22Rv1 (cell line): ENCODE measurements at regions not wholly inside any gene's neighbourhood (a gene's known extent, or its start where the extent isn't known, plus 50 kb on each side); places are given as distances from the start of the nearest gene placed in this dataset.

Experiments
- H3K27ac ChIP-seq: fragments of 450-650 bp; 2 replicates; pipeline ENCODE4 v1.5.1; 2017
- CTCF ChIP-seq: fragments of 450-650 bp; IDR thresholded peaks from 2 replicates; pipeline ENCODE4 v1.5.1; 2017; ENCODE audit warnings: mild to moderate bottlenecking
- ZFX ChIP-seq: fragments of 450-650 bp; IDR thresholded peaks from 2 replicates; pipeline ENCODE4 v1.6.1; 2017; ENCODE audit warnings: antibody characterized with exemption, borderline replicate concordance

- H3K27ac ChIP-seq, result peak overlapping the region; percentile 96
- no peak for TF ChIP-seq ZFX
- TF ChIP-seq CTCF, result no peak
Observed at GRCh38 chr1:149848340-149849110, 50.8 kb upstream of the BOLA1 start.

- peak overlapping the region; percentile 96 for H3K27ac ChIP-seq
- TF ChIP-seq CTCF (no peak), ZFX (no peak)
Observed at GRCh38 chr1:149849111-149849946, 50.0 kb upstream of the BOLA1 start.
